ENCODE measurements at regions not wholly inside any gene's neighbourhood (a gene's known extent, or its start where the extent isn't known, plus 50 kb on each side); places are given as distances from the start of the nearest gene placed in this dataset.

DNA sequence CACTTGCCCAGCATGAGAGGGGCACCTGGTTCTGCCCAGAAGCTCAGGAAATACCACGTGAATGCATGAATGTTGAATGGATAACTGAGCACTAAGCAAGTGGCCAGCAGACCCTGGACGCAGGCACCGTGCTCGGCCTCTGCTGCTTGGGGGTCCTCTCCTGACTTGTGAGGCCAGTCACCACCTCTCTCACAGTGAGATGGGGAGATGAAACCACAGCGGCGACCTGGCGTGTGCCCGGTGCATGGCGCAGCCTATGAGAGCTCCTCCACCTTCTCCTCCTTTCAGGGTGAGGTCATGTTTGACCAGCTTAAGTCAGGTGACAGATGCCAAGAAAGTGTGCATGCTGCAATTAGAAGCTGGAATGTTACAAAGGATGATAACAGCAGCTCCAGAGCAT is 75.5 kb downstream of the HMX1 start:
- no peak for DNase-seq

DNA sequence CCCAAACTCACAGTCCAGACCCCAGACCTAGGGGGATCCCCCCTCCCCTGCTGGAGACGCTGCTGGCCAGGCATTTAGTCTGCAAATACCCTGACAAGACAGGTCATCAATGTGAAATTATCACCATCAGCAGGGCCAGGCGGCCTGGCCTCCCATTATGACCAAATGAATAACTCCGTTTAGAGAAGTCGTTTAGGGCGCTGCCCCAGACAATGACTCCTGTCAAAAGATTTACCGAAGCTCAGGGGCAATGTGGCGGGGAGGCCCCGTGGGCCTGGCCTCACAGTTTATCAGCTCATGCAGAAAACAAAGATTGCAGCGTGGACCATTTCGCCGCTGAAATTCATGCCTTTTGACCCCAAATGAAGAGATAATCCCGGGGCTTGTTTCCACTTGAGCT is 76.5 kb downstream of the HMX1 start:
- no peak for DNase-seq

DNA sequence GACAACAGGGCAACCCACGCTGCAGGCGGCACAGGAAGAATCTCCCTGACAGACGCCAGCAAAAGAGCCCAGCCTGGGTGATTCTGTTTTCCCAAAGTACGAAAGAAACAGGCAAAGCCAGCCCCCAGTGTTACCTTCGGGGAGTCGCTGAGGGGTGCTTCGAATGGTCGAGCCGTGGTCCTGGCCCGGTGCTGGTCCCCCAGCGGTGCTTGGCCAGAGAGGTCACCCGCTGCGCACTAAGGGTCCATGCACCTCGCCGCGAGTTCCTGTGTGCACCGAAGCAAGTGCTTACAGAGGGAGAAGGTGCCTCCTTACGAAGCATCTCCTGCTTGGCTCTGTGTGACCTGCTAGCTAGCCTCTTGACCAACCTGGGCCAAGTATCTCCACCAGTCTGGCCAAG is 77.1 kb downstream of the HMX1 start:
- DNase-seq = no peak

DNA sequence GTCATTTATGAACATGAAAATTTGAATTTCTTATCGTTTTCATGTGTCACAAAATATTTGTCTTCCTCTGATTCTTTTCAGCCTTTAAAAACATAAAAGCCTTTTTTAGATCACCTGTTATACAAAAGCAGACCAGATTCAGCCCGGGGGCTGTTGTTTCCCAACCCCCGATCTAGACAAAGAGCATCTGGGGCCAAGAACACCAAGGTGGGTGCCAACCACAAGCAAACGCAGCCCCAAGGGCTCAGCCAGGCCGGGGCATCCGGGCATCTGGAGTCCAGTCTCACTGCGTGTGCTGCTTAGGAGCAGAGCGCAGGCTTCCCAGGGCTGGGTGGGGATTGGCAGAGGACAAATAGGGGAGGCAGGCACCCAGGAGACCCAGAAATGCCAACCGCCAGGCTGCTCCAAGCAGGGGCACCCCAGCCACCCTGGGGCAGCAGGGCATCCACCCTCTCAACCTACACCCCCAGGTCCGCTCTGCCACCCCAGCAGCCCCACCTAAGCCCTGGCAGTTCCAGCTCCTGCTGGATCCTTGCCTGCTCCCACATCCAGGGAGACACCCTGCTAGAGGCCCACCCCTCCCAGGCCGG is 78.0 kb downstream of the HMX1 start:
- no peak for DNase-seq

DNA sequence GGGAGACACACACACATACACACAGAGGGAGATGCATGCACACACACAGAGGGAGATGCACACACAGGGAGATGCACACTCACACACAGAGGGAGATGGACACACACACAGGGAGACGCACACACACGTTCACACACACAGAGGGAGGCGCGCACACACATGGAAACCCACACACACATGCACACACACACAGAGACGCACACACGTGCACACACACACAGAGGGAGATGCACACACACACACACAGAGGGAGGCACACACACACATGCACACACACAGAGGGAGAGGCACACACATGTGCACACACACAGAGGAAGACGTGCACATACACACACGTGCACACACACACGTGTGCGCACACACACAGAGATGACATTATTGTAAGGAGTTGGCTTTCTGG is 79.1 kb downstream of the HMX1 start:
- DNase-seq = no peak

DNA sequence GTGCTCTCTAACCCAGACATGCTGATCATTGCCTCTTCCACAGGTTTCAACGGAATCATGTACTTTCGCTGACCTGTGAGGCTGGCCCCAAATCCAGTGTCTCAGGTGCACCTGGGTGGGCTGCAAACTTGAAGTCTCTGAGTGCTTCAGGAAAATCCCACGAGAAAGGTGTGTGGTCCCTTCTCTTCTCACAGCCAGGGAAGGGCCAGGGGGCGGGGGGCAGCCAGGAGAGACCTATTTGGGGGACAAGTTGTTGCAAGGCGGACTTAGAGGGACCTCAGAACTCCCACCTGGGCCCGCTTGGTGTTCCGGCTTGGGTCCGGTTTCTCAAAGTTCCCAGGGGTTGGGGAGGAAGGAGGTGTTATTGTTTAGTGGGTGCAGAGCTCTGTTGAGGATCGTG is 80.0 kb downstream of the HMX1 start:
- DNase-seq = no peak

DNA sequence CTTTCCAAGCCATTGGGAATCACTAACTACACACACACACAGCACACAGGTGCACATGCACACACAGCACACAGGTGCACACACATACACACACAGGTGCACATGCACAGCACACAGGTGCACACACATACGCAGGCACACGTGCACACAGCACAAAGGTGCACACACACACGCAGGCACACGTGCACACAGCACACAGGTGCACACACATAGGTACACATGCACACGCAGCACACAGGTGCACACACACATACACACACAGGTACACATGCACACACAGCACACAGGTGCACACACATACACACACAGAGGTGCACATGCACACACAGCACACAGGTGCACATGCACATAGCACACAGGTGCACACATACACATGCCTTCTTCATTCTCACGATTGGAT is 80.9 kb downstream of the HMX1 start:
- no peak for DNase-seq

DNA sequence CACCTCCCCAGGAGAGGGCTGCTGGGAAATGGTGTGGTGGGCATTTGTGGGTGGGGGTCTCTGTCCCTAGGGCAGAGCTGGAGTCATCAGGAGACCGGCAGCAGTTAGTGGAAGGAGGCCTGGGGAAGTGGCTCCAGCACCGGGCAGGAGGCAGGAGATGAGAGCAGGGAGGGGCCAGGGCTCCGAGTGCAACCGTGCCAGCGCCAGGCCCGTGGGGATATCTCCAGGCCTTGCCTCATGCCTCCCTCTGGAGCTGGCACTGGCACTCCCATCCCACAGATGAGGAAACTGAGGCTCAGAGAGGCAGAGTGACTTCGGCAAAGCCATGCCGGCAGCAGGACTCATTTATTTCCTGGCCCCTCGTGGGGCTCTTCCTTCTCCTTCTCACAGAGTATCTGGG is 83.5 kb downstream of the HMX1 start:
- DNase-seq = no peak

DNA sequence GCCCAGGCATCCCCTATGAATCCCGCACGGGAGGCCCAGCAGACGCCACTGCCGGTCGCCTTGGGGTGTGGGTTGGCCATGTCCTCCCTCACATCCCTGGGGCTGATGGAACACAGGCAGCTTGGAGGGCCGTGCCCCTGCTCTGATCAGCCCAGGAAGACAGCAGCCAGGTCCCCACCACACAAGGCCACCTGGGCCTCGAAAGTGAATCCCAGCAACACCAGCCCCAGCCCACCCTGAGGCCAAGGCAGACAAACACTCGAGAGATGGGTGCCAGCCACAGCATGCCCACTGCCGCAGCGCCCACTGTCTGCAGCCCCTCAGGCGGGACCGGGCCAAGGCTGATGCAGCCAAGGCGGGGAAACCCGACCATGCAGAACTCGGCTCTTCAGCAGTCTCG is 85.5 kb downstream of the HMX1 start:
- no peak for DNase-seq

DNA sequence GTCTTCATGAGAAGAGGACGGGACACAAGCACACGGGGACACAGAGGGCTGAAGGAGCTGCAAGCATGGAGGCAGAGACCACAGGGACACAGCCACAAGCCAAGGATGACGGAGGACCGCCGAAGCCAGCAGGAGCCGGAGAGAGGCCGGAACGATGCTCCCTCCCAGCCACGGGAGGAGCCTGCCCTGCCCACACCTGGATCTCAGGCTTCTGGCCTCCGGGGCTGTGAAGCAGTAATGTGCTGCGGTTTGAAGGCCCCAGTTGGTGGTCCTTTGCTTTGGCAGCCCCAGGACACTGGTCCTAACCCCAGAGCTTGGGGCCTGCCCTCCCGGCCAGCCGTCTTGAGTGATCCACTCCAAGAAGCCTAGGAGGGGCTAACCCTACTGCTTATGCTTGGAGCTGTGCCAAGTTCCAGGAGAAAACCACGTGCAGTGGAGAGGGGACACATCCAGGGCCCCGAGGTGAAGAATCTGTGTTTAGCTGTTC is 85.9 kb downstream of the HMX1 start:
- DNase-seq = no peak

DNA sequence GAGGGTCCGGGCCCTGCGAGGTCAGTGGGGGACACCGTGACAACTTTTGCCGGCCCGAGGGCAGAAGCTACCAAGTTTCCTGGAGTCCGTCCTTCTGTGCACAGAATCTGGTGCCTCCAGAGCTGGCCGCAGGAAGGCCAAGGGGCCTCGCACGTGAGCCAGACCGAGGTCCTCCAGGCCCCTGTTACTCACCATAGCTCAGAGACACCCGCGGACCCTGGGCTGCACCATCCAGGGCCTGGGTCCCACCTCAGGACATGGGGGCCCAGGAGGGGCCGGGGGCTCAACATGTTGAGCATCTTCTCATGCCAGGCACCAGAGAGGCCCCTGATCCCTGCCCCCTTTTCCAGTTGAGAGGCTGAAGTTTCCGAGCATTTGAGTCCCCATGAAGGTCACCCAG is 87.9 kb downstream of the HMX1 start:
- no peak for DNase-seq

DNA sequence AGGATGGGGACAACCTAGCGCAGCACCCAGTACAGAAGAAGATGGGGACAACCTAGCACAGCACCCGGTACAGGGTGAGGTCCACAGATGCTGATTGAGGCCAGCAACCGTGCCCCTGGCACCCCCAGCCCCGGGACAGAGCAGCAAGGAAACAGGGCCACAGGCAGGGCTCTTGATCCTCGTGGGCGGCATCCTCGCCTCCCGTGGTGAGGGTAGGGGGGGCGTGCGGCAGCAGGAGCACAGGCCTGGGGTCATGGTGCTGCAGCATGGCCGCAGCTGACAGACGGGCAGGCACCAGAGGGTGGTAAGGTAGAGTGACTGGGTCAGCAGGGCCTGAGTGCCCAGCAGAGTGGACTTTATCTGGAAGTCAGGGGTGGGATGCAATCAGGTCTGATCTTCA is 89.5 kb downstream of the HMX1 start:
- no peak for DNase-seq

DNA sequence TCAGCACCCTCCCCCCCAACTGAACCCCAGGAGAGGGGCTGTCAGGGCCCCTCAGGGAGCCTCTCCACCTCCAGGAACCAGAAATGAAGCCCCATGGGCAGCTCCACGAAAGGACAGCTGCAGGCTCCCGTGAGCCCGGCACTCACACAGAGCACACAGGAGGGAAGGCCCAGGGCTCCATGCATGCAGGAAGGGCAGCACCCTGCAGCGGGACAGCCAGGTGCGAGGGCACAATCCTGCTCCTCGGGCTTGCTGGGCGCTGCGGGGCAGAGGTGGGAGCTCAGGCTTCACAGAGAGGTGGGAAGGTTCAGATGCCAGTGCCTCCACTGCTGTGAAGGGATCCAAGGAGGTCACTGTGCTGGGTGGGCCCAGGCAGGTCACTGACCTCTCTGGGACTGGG is 90.0 kb downstream of the HMX1 start:
- DNase-seq = no peak

DNA sequence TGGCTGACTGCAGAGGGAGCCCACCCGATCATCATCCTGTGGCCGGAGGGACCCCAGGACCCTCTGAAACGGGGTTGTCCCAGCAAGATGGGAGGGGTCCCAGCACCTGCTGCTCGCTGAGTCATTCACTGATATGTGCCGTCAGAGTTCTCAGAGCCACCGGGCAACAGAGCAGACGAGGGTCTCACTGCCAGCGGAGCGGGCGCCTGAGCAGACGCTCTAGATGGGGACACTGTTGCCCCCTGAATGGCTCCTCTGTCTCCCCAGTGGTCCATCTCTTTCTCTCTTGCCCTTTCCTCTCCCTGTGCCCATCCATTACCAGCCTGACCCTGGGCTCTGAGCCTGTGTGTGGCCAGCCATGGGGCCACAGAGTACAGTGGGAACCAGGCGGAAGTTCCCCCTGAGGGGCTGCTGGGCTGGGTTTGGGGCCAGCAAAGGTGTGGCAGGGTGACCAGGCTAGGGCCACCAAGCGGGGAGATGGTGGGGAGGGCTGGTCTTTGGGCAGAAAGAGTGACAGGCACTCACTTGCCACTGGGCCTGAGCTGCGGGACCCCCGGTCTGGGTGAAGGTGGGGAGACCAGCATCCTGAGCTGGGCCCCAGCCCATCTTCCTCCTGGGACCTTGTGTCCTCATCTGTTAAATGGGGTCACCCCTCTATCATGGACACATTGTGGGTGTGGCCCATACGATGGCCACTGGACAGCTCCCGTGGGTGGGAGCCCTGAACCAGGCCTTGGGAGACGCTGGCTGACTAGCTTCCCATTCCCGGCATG is 90.9 kb downstream of the HMX1 start:
- no peak for DNase-seq

DNA sequence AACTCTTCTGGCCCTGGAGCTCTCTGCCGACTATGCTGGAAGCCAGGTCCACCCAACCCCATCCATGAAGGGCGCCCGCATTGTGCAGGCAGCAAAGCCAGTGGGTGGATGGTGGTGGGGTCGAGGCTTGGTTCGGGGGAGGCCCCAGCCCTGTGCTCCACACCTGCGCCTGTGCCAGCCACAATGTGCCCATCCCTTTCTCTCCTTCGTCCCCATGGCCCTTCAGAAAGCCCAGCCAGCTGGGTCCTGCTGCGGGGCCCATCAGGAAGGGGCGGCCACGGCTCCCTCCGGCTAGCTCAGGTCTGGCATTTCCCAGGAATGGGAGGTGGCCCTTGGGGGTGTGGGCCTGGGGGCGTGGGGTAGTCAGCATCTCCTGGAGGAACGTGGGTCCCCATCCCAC is 91.6 kb downstream of the HMX1 start:
- DNase-seq = no peak

DNA sequence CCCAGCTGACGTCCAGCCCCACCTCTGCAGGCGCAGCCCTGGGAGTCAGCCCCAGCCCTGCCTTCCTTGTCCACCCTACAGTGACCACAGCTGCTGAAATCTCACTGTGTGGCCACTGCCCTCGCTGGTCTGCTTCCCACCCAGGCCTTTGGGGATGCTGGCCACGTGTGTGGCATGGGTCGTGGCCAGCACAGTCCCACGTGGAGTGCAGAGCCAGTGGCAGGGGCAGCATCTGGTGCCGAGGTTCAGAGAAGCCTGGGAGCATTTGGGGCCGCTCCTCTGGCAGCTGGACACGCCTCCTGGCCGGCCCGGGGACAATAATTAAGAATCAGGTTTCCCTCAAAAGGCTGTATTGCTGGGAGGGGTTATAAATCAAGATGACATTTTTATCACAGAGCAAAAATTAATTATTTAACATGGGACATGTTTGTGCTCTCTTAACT is 92.1 kb downstream of the HMX1 start:
- no peak for DNase-seq

DNA sequence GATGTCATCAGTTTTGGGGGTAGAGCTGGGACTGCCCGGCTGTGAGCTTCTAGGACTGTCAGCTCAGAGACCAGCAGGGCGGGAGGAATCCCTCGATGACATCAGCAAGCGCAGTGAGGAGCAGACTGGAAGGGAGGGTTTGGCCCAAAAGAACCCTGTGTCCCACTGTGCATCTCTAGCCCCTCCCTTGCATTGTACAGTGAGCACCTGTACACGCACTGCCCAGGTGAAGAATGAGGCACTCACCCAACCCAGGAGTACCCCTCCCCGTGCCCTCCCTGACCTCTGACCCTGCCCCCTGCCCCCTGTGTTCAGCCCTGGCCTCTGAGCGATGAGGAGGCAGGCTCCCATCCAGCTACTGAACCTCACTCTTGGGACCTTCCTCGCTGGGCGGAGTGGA is 92.9 kb downstream of the HMX1 start:
- DNase-seq = no peak

DNA sequence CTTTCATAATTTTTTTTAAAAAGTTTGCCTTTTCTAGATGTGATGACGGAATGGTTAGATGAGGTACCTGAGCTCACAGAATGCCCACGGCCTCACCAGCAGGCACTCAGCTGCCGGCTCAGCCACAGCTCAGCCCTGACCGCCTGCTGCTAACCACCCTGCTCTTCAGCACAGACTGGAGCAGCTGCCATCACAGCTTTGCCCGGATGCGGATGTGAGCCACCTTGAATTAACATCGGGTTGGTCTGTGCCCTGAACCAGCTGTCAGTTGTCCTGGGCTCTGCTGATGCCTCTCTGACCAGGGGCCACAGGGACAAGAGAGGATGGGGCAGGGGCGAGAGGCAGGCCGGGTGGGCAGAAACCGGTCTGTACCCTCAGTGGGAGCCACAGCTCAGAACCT is 93.3 kb downstream of the HMX1 start:
- DNase-seq = no peak

DNA sequence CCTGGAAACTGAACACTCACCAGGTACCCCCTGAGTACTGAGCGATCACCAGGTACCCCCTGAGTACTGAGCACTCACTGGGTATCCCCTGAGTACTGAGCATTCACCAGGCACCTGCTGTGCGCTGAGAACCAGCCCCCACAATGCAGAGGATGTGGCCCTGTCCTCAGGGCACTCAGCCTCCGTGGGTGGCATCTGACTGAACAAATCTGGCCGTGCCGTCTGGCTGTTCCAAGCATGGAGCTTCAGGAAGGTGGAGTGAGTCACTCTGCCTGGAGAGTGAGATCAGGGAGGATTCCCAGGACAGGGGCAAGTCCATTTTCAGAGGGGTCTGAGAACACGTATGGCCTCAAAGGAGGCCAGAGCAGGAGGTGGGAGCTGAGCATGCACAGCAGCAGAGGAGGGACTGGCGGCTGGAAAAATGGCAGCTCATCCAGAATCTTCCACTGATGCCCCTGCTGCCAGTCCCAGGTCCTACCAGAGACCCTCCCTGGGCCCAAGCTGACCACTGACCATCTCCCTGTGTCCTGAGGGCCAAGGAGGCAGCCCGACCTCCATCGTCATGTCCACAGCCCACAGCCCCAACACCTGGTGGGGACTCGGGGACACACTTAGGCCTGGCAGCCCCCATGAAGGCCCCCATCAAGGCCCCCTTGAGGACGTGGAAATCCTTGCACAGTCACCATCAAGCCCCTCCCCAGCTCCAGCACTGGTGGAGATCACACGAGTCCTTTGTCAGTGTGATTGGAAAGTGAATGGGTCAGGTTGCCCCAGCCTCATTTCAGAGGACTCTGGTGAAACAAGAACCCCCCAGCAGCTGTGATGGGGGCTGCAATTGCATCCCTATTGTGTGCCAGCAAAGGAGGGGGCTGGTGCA is 94.1 kb downstream of the HMX1 start:
- no peak for DNase-seq

DNA sequence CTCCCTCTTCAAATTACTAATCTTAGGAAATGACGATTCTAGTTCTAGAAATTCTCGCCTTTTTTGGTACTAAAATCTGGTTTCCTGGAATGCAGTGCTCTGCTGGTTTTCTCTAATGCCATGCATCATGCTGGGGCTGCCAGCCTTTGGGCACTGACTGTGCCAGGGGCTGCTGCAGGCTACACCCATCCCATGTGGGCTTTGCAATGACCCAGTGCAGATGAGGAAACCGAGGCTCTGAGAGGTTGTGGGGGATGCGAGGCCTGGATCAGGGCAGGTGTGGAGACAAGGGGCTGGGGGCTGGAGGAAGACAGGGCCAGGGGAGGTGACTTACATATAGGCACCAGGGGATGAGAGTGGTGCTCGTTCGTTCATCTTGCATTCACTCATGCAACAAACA is 95.3 kb downstream of the HMX1 start:
- no peak for DNase-seq

DNA sequence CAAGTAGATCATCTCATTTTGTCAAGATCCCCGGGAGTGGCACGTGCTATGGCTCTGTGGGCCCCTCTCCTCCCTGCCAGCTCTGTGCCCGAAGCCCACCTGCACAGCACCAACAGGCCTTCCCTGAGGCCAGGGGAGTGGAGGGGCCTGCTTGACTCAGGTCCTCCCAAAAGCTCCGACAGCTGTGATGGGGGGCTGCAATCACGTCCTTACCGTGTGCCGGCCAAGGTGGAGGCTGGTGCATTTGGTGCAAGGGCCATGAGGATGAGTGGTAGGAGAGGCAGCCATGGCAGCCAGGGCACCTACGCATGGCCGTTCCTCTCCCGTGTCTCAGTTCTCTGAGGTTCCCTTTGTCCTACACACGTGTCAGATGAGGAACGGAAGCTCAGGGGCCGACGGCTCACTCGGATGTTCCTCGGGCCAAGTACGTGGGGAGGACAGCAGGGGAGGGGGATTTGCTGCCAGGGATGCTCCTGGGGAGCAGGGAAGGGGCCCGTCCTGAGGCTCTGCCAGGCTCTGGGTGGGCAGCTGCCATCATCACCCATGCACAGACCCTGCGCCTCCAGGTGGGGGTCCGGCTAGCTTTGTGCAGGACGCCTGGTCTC is 95.8 kb downstream of the HMX1 start:
- DNase-seq = no peak

DNA sequence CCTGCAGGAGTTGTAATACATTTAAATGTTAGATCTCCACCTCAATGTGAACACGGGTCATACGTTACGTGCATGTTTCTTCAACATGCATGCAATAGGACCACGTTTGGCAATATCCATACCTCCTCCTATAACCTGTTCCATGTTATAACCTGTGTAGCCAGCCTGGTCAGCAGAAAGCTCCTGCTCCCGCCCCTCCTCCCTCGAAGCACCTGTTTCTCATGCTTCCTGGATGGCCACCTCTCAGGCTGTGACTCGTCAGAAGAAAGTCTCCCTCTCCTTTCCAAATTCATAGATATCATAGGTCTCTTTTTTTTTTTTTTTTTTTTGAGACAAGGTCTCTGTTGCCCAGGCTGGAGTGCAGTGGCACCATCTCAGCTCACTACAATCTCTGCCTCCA is 96.5 kb downstream of the HMX1 start:
- DNase-seq = no peak

DNA sequence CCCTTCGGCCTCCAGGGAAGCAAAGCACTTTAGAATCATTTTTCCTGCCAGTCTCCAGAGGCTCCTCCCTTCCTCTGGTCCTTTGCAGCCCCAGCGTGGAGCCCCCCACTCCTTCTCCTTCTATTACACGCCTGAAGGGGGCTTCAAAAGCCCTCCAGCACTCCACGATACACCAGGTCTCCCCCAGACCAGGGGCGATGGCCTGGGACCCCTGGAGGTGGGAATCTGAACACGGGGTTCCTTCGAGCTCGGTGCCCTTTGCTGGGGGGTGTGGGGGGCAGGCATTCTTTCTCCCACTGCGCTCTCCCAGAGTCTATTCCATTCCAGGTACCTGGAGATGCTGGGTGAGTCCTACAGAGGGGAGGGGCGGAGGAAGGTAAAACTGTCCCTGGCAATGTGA is 97.6 kb downstream of the HMX1 start:
- DNase-seq = no peak
